HepG2 (cell line): ENCODE measurements at regions not wholly inside any gene's neighbourhood (a gene's known extent, or its start where the extent isn't known, plus 50 kb on each side); places are given as distances from the start of the nearest gene placed in this dataset.

ENCODE experiments used
- EP300 ChIP-seq, 3 experiments: sonication (generic) in 1 of 3; formaldehyde crosslinking in 1 of 3; IDR thresholded peaks; 2 replicates each; pipeline versions ENCODE4 v1.5.1 to v1.6.1; 2011 to 2020; ENCODE audit warnings: low read depth in 2 of 3, low read length in 2 of 3, borderline replicate concordance in 1 of 3, improper control_type of control experiment in 1 of 3, mild to moderate bottlenecking in 1 of 3, missing genetic modification reagents in 1 of 3, moderate library complexity in 1 of 3
- HNF1A ChIP-seq, 2 experiments: sonication (generic) in 1 of 2; formaldehyde crosslinking in 1 of 2; IDR thresholded peaks; 2 replicates each; pipeline versions ENCODE4 v1.4.0 to v1.6.1; 2016 to 2020; ENCODE audit warnings: borderline replicate concordance in 1 of 2, low read depth in 1 of 2, mild to moderate bottlenecking in 1 of 2, missing genetic modification reagents in 1 of 2
- SIX1 ChIP-seq: sonication (generic); formaldehyde crosslinking; IDR thresholded peaks from 2 replicates; pipeline ENCODE4 v1.4.0; 2020; ENCODE audit warnings: missing genetic modification reagents, borderline replicate concordance
- SMAD9 ChIP-seq: sonication (generic); formaldehyde crosslinking; IDR thresholded peaks from 2 replicates; pipeline ENCODE4 v1.5.1; 2020; ENCODE audit warnings: mild to moderate bottlenecking, missing genetic modification reagents
- SP2 ChIP-seq: sonication (generic); formaldehyde crosslinking; IDR thresholded peaks from 2 replicates; pipeline ENCODE4 v1.5.1; 2020; ENCODE audit warnings: mild to moderate bottlenecking, missing genetic modification reagents
- SRY ChIP-seq: sonication (generic); formaldehyde crosslinking; IDR thresholded peaks from 2 replicates; pipeline ENCODE4 v1.8.0; 2022; ENCODE audit warnings: mild to moderate bottlenecking, missing genetic modification reagents
- THAP7 ChIP-seq: sonication (generic); formaldehyde crosslinking; IDR thresholded peaks from 2 replicates; pipeline ENCODE4 v1.8.1; 2023; ENCODE audit warnings: mild to moderate bottlenecking, missing genetic modification reagents
- TF ChIP-seq, protein P1 (sequence below): sonication (generic); formaldehyde crosslinking; IDR thresholded peaks from 2 replicates; pipeline ENCODE4 v1.4.0; 2020; ENCODE audit warnings: low read depth, missing genetic modification reagents
- TF ChIP-seq, protein P2 (sequence below): sonication (generic); formaldehyde crosslinking; IDR thresholded peaks from 2 replicates; pipeline ENCODE4 v1.4.0; 2020; ENCODE audit warnings: mild to moderate bottlenecking, low read depth, missing genetic modification reagents

DNA sequence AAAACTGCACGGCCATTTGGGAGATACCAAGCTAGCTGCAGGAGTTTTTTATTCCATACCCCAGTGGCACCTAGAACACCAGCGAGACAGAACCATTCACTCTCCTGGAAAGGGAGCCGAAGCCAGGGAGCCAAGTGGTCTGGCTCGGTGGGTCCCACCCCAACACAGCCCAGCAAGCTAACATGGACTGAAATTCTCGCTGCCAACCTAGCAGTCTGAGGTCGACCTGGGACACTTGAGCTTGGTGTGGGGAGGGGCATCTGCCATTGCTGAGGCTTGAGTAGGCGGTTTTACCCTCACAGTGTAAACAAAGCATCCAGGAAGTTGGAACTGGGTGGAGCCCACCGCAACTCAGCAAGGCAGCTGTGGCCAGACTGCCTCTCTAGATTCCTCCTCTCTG, 108.9 kb upstream of the CHD1 start (continued):
- TF ChIP-seq, protein P1, sequence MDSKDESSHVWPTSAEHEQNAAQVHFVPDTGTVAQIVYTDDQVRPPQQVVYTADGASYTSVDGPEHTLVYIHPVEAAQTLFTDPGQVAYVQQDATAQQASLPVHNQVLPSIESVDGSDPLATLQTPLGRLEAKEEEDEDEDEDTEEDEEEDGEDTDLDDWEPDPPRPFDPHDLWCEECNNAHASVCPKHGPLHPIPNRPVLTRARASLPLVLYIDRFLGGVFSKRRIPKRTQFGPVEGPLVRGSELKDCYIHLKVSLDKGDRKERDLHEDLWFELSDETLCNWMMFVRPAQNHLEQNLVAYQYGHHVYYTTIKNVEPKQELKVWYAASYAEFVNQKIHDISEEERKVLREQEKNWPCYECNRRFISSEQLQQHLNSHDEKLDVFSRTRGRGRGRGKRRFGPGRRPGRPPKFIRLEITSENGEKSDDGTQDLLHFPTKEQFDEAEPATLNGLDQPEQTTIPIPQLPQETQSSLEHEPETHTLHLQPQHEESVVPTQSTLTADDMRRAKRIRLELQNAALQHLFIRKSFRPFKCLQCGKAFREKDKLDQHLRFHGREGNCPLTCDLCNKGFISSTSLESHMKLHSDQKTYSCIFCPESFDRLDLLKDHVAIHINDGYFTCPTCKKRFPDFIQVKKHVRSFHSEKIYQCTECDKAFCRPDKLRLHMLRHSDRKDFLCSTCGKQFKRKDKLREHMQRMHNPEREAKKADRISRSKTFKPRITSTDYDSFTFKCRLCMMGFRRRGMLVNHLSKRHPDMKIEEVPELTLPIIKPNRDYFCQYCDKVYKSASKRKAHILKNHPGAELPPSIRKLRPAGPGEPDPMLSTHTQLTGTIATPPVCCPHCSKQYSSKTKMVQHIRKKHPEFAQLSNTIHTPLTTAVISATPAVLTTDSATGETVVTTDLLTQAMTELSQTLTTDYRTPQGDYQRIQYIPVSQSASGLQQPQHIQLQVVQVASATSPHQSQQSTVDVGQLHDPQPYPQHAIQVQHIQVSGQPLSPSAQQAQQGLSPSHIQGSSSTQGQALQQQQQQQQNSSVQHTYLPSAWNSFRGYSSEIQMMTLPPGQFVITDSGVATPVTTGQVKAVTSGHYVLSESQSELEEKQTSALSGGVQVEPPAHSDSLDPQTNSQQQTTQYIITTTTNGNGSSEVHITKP (CRISPR knock-in tag): peak; percentile 60; the same call in 1 of the 2 replicates
- TF ChIP-seq SIX1 (CRISPR knock-in tag) (no peak), SMAD9 (CRISPR knock-in tag) (no peak), EP300 (IDR thresholded peaks at IDR 0.05; ENCODE audit: low read depth in 2 of 2, low read length in 2 of 2) (no peak), EP300 (CRISPR knock-in tag; IDR thresholded peaks at IDR 0.05; ENCODE audit: borderline replicate concordance) (no peak), SP2 (no peak), THAP7 (CRISPR knock-in tag) (no peak), HNF1A (IDR thresholded peaks at IDR 0.05; ENCODE audit: low read depth) (no peak), HNF1A (CRISPR knock-in tag; IDR thresholded peaks at IDR 0.05; ENCODE audit: borderline replicate concordance) (no peak), SRY (CRISPR knock-in tag) (no peak)
- TF ChIP-seq, protein P2, sequence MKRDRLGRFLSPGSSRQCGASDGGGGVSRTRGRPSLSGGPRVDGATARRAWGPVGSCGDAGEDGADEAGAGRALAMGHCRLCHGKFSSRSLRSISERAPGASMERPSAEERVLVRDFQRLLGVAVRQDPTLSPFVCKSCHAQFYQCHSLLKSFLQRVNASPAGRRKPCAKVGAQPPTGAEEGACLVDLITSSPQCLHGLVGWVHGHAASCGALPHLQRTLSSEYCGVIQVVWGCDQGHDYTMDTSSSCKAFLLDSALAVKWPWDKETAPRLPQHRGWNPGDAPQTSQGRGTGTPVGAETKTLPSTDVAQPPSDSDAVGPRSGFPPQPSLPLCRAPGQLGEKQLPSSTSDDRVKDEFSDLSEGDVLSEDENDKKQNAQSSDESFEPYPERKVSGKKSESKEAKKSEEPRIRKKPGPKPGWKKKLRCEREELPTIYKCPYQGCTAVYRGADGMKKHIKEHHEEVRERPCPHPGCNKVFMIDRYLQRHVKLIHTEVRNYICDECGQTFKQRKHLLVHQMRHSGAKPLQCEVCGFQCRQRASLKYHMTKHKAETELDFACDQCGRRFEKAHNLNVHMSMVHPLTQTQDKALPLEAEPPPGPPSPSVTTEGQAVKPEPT: no peak
